ENCODE measurements at regions not wholly inside any gene's neighbourhood (a gene's known extent, or its start where the extent isn't known, plus 50 kb on each side); places are given as distances from the start of the nearest gene placed in this dataset.

- intact Hi-C loops (cut with micrococcal nuclease; ENCODE audit: unreplicated experiment): no loop called here
- H3K9me2 ChIP-seq (ENCODE audit: insufficient read depth, low read length): no peaks in the 10 kb centered on the region
- no peak overlapping the region for H3K4me2 ChIP-seq (ENCODE audit: low read length)
- H4K20me1 ChIP-seq (ENCODE audit: insufficient read depth, low read length): no peaks in the 10 kb centered on the region
- ChIA-PET CTCF (ENCODE audit: unreplicated experiment) (no interaction called here), POLR2A (interaction anchor here (0.7 kb wide), 1 partner anchor 176 kb away, joined by 3 read pairs; no protein-coding TSS in a partner anchor)
- no peaks in the 10 kb centered on the region for H3K9me3 ChIP-seq (ENCODE audit: low read length)
- no peak overlapping the region for H3K4me3 ChIP-seq (ENCODE audit: low read depth, low read length, poor library complexity, severe bottlenecking)
- no peaks in the 10 kb centered on the region for H3K79me2 ChIP-seq (ENCODE audit: insufficient read depth, low read depth, low read length)
- H2AFZ ChIP-seq (ENCODE audit: low read length): no peak overlapping the region
- TF ChIP-seq EZH2phosphoT487 (IDR thresholded peaks at IDR 0.05; ENCODE audit: borderline replicate concordance, low read depth, low read length) (no peak), CTCF (conservative IDR thresholded peaks at IDR 0.05; ENCODE audit: low read length) (no peak)
- no peak for DNase-seq (ENCODE audit: low spot score)
- no peaks in the 10 kb centered on the region for H3K36me3 ChIP-seq (ENCODE audit: insufficient read depth, low read length)
- no peak overlapping the region for H3K27ac ChIP-seq (ENCODE audit: low read depth, low read length, poor library complexity, severe bottlenecking)
- no TSS peak for BruUV-seq (replicated peaks)
- H3K4me1 ChIP-seq (ENCODE audit: insufficient read depth, low read length, poor library complexity, severe bottlenecking): no peaks in the 10 kb centered on the region
These were observed 308.5 kb upstream of the TMTC4 start for GRCh38 chr13:100983111-100983510.

- no peak overlapping the region for H3K4me2 ChIP-seq (ENCODE audit: low read length)
- H3K9me3 ChIP-seq (ENCODE audit: low read length): no peaks in the 10 kb centered on the region
- H3K79me2 ChIP-seq (ENCODE audit: insufficient read depth, low read depth, low read length): no peaks in the 10 kb centered on the region
- intact Hi-C loops (cut with micrococcal nuclease; ENCODE audit: unreplicated experiment): no loop called here
- POLR2A ChIA-PET: no interaction called here
- CTCF ChIA-PET (ENCODE audit: unreplicated experiment): no interaction called here
- no peaks in the 10 kb centered on the region for H3K36me3 ChIP-seq (ENCODE audit: insufficient read depth, low read length)
- no peak overlapping the region for H2AFZ ChIP-seq (ENCODE audit: low read length)
- no peaks in the 10 kb centered on the region for H4K20me1 ChIP-seq (ENCODE audit: insufficient read depth, low read length)
- no peak for DNase-seq (ENCODE audit: low spot score)
- no peak overlapping the region for H3K4me3 ChIP-seq (ENCODE audit: low read depth, low read length, poor library complexity, severe bottlenecking)
- no peaks in the 10 kb centered on the region for H3K9me2 ChIP-seq (ENCODE audit: insufficient read depth, low read length)
- BruUV-seq (replicated peaks): no TSS peak
- H3K27ac ChIP-seq (ENCODE audit: low read depth, low read length, poor library complexity, severe bottlenecking): no peak overlapping the region
- TF ChIP-seq CTCF (conservative IDR thresholded peaks at IDR 0.05; ENCODE audit: low read length) (no peak), EZH2phosphoT487 (IDR thresholded peaks at IDR 0.05; ENCODE audit: borderline replicate concordance, low read depth, low read length) (no peak)
- H3K4me1 ChIP-seq (ENCODE audit: insufficient read depth, low read length, poor library complexity, severe bottlenecking): no peaks in the 10 kb centered on the region
These were observed 305.6 kb upstream of the TMTC4 start for GRCh38 chr13:100980171-100980570.

- no peak overlapping the region for H2AFZ ChIP-seq (ENCODE audit: low read length)
- H3K4me1 ChIP-seq (ENCODE audit: insufficient read depth, low read length, poor library complexity, severe bottlenecking): no peaks in the 10 kb centered on the region
- H3K79me2 ChIP-seq (ENCODE audit: insufficient read depth, low read depth, low read length): no peaks in the 10 kb centered on the region
- no TSS peak for BruUV-seq (replicated peaks)
- H3K36me3 ChIP-seq (ENCODE audit: insufficient read depth, low read length): no peaks in the 10 kb centered on the region
- POLR2A ChIA-PET: no interaction called here
- DNase-seq (ENCODE audit: low spot score): no peak
- no peak overlapping the region for H3K4me3 ChIP-seq (ENCODE audit: low read depth, low read length, poor library complexity, severe bottlenecking)
- no peaks in the 10 kb centered on the region for H4K20me1 ChIP-seq (ENCODE audit: insufficient read depth, low read length)
- H3K9me2 ChIP-seq (ENCODE audit: insufficient read depth, low read length): no peaks in the 10 kb centered on the region
- TF ChIP-seq EZH2phosphoT487 (IDR thresholded peaks at IDR 0.05; ENCODE audit: borderline replicate concordance, low read depth, low read length) (no peak), CTCF (conservative IDR thresholded peaks at IDR 0.05; ENCODE audit: low read length) (no peak)
- intact Hi-C loops (cut with micrococcal nuclease; ENCODE audit: unreplicated experiment): no loop called here
- no peaks in the 10 kb centered on the region for H3K9me3 ChIP-seq (ENCODE audit: low read length)
- H3K27ac ChIP-seq (ENCODE audit: low read depth, low read length, poor library complexity, severe bottlenecking): no peak overlapping the region
- CTCF ChIA-PET (ENCODE audit: unreplicated experiment): no interaction called here
- H3K4me2 ChIP-seq (ENCODE audit: low read length): no peak overlapping the region
These were observed 303.2 kb upstream of the TMTC4 start for GRCh38 chr13:100977841-100978240.

Data from OCI-LY7 (cell line).